ENCODE measurements at regions not wholly inside any gene's neighbourhood (a gene's known extent, or its start where the extent isn't known, plus 50 kb on each side); places are given as distances from the start of the nearest gene placed in this dataset.

DNA sequence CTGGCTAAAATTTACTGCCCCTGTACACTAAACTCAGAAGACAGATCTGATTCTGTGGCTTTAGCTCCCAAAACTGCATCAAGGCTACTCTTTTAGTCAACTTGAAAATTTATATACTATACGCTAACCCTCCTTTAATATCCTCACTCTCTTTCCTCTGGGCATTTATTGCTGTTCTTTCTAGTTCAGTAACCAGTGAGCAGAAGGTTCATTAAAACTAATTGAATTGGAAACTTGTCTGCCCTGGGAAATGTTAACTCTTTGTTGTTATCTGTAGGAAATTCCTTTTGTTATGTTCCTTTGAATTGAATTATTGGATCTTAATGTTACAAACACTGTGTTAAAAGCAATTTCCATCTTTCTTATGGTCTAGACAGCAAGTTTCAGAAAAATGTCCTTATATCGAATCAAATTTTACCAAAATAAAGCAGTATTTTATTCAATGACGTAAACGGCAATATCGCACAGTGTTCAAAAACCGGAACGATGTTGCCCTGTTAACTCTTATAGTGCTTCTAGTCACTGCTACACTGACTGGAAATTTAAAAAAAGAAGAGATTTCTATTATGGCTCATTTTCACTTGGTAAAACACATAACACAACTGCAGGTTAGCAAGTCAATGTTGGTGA, 168.3 kb downstream of the NR4A2 start:
- no peak for DNase-seq (ENCODE audit: low read depth)

GRCh38 chr2:156158808-156159207, 173.7 kb downstream of the NR4A2 start:
- no peak for DNase-seq (ENCODE audit: low read depth)

- DNase-seq (ENCODE audit: low read depth): no peak
Measured at GRCh38 chr2:156157670-156158069, 174.9 kb downstream of the NR4A2 start.

DNA sequence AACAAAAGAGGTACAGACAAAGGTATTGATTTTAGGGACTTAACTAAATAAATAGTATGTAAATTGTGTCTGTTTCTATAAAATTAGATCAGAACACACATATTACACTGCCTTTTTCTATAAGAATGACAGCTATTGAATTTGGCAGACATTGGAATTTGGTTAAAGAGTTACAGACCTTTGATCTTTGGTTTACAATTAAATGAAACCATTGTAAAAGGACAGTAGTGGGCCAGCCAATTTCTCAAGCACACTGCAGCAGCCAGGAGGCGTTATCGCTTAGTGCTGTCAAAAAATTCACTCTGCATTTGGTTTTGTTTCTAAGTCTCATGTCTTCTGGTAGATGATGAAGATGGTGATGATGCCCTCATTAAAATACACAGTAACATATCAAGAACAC, 175.9 kb downstream of the NR4A2 start:
- DNase-seq (ENCODE audit: low read depth): no peak

- no peak for DNase-seq (ENCODE audit: low read depth)
Measured at GRCh38 chr2:156155319-156155718, 177.2 kb downstream of the NR4A2 start.

DNA sequence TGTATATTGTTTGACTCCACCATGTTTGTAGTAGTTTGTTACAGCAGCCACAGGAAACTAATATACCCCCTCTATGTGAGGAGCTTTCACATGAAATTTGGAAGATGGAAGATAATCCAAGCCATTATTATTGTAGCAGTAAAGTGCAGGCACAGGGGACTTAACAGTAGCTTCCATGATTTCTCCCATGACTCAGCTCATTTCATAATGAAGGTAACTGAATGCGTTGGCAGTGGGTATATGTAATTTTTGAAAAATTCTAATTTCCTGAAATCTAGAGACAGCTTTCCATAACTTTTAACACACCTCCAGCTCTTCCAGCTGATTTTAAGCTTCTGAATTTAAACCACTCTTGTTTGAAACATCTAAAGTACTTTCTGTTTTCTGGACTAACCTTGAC, 181.2 kb downstream of the NR4A2 start:
- DNase-seq (ENCODE audit: low read depth): no peak

- no peak for DNase-seq (ENCODE audit: low read depth)
Measured at GRCh38 chr2:156147594-156148330, 184.8 kb downstream of the NR4A2 start.

DNA sequence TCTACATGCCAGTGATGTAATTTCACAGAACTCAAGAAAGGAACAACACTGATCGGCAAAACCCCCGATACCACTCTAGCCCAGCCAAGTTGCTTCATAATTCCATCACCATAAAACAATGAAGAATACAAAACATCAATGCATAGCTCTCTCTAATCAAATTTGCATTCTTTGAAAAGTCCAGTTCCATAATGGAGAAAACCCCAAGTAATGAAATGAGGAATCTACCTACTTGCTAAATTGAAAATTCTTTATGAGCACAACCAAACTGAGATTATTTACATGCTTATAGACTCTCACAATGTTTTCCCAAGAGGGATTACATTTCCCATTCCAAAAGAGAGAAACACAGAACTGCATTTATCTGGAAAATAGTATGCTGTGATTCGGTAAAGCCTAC, 186.5 kb downstream of the NR4A2 start:
- DNase-seq (ENCODE audit: low read depth): no peak

DNA sequence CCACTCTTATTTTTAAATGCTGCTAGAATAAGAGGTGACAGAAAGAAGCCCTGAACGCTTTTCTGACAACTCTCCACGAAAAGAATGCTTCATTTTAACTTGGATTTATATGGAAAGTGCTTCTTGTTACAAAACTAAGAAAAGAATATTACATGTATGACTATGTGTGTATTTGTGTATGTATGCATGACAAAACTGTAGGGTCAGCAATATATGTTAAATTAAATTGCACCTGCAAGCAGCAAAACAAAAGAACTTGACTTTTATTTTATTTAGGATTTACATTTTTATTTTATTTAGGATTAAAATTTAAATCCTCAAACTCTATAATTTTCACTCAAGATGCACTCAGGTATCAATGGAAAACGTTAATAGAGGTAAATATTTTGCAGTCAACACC, 187.1 kb downstream of the NR4A2 start:
- DNase-seq (ENCODE audit: low read depth): no peak

DNA sequence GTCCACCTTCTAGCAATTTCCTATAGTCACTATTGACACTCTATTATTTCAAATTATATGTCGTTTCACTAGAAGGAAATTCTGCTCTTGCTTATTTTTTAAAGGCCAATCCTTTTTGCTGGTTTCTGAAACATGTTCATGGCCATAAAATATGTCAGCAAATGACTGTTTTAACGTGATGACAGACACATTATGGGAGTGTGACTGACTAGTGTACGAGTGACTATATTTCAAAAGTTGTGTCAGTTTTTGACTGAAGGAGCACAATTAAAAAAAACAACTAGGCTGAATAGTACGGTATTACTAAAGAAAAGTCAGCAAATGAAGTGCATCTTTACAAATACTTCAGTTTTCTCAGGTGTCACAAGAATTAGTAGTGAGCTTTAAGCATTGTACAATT, 196.0 kb downstream of the NR4A2 start:
- DNase-seq (ENCODE audit: low read depth): no peak

DNA sequence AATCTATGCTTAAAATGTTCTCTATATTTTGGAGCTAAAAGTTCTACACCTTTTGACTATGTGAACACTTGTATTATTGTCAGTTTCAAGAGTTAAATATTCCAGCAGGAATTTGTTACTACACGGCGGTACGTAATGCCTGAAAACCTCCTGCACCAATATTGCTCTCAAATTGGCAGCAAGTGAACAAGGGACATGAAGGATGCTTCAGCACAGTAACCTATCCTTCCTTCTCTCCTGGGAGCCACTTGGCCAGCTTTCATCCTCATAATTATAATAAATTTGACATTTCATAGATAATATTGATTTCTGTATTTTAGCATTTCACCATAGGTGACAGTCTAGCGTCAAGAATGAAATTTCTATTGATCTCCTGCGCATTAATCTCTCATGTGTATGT, 197.6 kb downstream of the NR4A2 start:
- DNase-seq (ENCODE audit: low read depth): no peak

- DNase-seq (ENCODE audit: low read depth): no peak
Measured at GRCh38 chr2:156132941-156133340, 199.6 kb downstream of the NR4A2 start.

- no peak for DNase-seq (ENCODE audit: low read depth)
Measured at GRCh38 chr2:156132130-156132529, 200.4 kb downstream of the NR4A2 start.

GRCh38 chr2:156129227-156129626, 203.3 kb downstream of the NR4A2 start:
- DNase-seq (ENCODE audit: low read depth): no peak

- DNase-seq (ENCODE audit: low read depth): no peak
Measured at GRCh38 chr2:156125018-156125417, 207.5 kb downstream of the NR4A2 start.

DNA sequence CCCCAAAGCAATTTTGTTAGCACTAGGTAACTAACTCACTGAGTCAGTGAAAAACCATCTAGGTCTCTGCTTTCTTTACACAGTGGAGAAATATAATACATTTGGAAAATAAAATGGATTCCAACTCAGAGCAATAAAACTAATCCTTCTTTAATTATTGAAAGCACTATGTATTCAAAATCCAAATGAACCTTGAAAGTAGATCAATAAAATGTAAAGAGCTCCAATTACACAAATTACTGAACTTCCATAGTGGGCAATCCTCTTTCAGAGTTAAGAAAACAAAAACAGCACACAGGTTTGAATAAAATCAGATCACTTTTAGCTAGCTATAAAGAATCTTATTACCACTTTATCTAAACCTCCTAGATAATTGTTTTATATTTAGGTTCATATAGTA, 208.1 kb downstream of the NR4A2 start:
- DNase-seq (ENCODE audit: low read depth): no peak

DNA sequence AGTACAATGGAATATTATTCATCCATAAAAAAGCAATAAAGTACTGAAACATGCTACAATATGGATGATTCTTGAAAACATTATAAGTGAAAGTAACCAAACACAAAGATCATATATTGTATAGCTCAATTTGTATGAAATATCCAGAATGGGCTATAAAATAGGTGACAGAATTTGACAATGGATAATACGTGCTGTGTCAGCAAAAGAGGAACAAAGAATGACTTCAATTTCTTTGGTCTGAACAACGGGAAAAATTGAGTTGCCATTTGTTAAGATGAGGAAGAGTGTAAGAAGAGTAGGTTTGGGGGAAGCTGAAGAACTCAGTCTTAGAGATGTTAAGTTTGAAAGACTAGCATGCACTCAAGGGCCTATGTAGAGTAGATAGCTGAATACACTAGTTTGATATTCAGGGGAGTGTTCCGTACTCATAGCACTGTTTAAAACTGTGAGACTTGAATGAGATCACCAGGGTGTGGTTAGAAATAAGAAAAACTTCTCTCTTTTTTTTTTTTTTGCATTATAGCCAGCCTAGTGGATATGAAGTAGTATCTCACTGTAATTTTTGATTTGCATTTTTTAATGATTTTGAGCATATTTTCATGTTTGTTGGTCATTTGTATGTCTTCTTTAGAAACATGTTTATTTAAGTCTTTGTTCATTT, 213.6 kb downstream of the NR4A2 start:
- no peak for DNase-seq (ENCODE audit: low read depth)

- DNase-seq (ENCODE audit: low read depth): no peak
Measured at GRCh38 chr2:156116113-156116512, 216.4 kb downstream of the NR4A2 start.

- no peak for DNase-seq (ENCODE audit: low read depth)
Measured at GRCh38 chr2:156115338-156115737, 217.2 kb downstream of the NR4A2 start.

- DNase-seq (ENCODE audit: low read depth): no peak
Measured at GRCh38 chr2:156112323-156112722, 220.2 kb downstream of the NR4A2 start.

DNA sequence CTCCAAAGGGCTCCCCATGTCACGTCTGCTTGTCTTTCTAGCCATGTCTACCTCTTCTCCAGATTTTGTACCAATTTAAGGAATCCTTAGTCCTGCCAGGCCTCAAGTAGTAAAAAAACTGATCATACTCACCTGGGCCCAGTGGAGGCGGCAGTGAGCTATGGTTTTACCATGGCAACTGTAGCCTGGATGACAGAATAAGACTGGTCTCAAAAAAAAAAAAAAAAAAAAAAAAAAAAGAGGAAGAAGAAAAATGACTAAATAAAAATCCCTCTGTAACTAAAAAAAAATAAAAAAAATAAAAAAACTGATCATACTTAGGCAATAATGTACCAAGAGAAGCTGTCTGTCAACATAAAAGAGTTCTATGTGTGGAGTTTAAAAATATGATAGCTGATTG, 221.6 kb downstream of the NR4A2 start:
- no peak for DNase-seq (ENCODE audit: low read depth)

GRCh38 chr2:156099382-156099781, 233.1 kb downstream of the NR4A2 start:
- no peak for DNase-seq (ENCODE audit: low read depth)

GRCh38 chr2:156098506-156098905, 234.0 kb downstream of the NR4A2 start:
- no peak for DNase-seq (ENCODE audit: low read depth)

All from RPMI7951 (cell line).